Natural killer cell (primary cell): ENCODE measurements at regions not wholly inside any gene's neighbourhood (a gene's known extent, or its start where the extent isn't known, plus 50 kb on each side); places are given as distances from the start of the nearest gene placed in this dataset.

ENCODE experiments used
- ATAC-seq, 3 donors: fragments of 150-1000 bp in 2 of 3; fragments of 200-7000 bp in 1 of 3; cut with Tn5 transposase; 1 replicate in 1 of 3; 2 replicates in 2 of 3; pipeline ENCODE4 v1.10.0; 2021; ENCODE audit warnings: mild to moderate bottlenecking in 2 of 3, moderate library complexity in 2 of 3
- DNase-seq, 2 donors: peaks; one replicate each; pipeline versions ENCODE4 v3.0.0 to v3.0.0-alpha.2; 2013 to 2021; ENCODE audit warnings: mixed read lengths in 1 of 2
- H3K27ac ChIP-seq: one replicate; pipeline ENCODE4 v1.5.1; 2013; ENCODE audit warnings: mild to moderate bottlenecking, low read length
- H3K27me3 ChIP-seq: one replicate; pipeline ENCODE4 v1.6.1; 2013; ENCODE audit warnings: low read length; ENCODE audit not compliant: control insufficient read depth, insufficient read depth
- H3K36me3 ChIP-seq: one replicate; pipeline ENCODE4 v1.6.1; 2013; ENCODE audit warnings: low read length; ENCODE audit not compliant: control insufficient read depth, insufficient read depth
- H3K4me1 ChIP-seq: one replicate; pipeline ENCODE4 v1.6.1; 2013; ENCODE audit warnings: low read length; ENCODE audit not compliant: control insufficient read depth, insufficient read depth
- H3K4me3 ChIP-seq: one replicate; pipeline ENCODE4 v1.5.1; 2013; ENCODE audit warnings: low read length
- H3K9me3 ChIP-seq: one replicate; pipeline ENCODE4 v1.6.1; 2013; ENCODE audit warnings: low read length; ENCODE audit not compliant: control insufficient read depth, insufficient read depth
- H3K27ac Mint-ChIP-seq, 2 donors: one replicate each; pipeline ENCODE4 v1.8.0; 2022; ENCODE audit warnings: mild to moderate bottlenecking in 2 of 2, mixed read lengths in 2 of 2, moderate library complexity in 1 of 2
- H3K27me3 Mint-ChIP-seq, 2 donors: one replicate each; pipeline ENCODE4 v1.8.0; 2022; ENCODE audit warnings: low read depth in 2 of 2, mixed read lengths in 2 of 2
- H3K36me3 Mint-ChIP-seq: one replicate; pipeline ENCODE4 v1.8.0; 2022; ENCODE audit warnings: mixed read lengths
- H3K4me1 Mint-ChIP-seq, 2 donors: one replicate each; pipeline ENCODE4 v1.8.0; 2022; ENCODE audit warnings: mixed read lengths in 2 of 2
- H3K4me3 Mint-ChIP-seq: one replicate; pipeline ENCODE4 v1.8.0; 2022; ENCODE audit warnings: mild to moderate bottlenecking, moderate library complexity, mixed read lengths
- H3K9me3 Mint-ChIP-seq, 2 donors: one replicate each; pipeline ENCODE4 v1.8.0; 2022; ENCODE audit warnings: mixed read lengths in 2 of 2
- WGBS: methylation state at CpG from one replicate; pipeline ENCODE4 v1.1.7; 2013; ENCODE audit warnings: missing lambda C conversion rate; ENCODE audit not compliant: insufficient coverage; 5-methylcytosine and 5-hydroxymethylcytosine counted together
- intact Hi-C: fragments of 100-400 bp; cut with micrococcal nuclease; formaldehyde crosslinking; loops from one replicate; pipeline ENCODE4 v1.14.2; 2022
- TF ChIP-seq, protein P1 (sequence below): fragments of 200-600 bp; IDR thresholded peaks from one replicate; pipeline ENCODE4 v1.8.0; 2022; ENCODE audit warnings: antibody characterized with exemption

DNA sequence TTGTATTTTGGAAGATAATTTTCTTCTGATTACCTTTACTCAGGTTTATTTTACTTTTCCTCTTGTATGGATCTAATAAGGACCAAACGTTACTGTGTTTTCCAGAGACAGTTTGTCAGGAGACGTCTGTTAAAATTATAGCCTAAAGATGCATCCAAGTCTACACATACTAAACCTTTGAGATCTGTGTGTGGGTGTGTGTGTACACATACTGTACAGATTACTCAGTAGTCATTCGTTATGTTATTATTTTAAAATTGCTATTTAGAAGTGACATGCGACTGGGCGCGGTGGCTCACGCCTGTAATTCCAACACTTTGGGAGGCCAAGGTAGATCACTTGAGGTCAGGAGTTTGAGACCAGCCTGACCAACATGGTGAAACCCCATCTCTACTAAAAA lies 51.6 kb upstream of the CNTLN start:
- intact Hi-C loops = no loop called here
- no peaks in the 10 kb centered on the region for H3K9me3 Mint-ChIP-seq
- no peak for DNase-seq
- no peaks in the 10 kb centered on the region for H3K4me1 Mint-ChIP-seq
- H3K4me3 Mint-ChIP-seq = no peak overlapping the region
- no peaks in the 10 kb centered on the region for H3K36me3 Mint-ChIP-seq
- Histone ChIP-seq H3K27ac (no peak overlapping the region), H3K9me3 (no peaks in the 10 kb centered on the region), H3K36me3 (no peaks in the 10 kb centered on the region), H3K4me3 (no peak overlapping the region), H3K27me3 (no peaks in the 10 kb centered on the region), H3K4me1 (no peaks in the 10 kb centered on the region)
- ATAC-seq = no peak
- TF ChIP-seq, protein P1, sequence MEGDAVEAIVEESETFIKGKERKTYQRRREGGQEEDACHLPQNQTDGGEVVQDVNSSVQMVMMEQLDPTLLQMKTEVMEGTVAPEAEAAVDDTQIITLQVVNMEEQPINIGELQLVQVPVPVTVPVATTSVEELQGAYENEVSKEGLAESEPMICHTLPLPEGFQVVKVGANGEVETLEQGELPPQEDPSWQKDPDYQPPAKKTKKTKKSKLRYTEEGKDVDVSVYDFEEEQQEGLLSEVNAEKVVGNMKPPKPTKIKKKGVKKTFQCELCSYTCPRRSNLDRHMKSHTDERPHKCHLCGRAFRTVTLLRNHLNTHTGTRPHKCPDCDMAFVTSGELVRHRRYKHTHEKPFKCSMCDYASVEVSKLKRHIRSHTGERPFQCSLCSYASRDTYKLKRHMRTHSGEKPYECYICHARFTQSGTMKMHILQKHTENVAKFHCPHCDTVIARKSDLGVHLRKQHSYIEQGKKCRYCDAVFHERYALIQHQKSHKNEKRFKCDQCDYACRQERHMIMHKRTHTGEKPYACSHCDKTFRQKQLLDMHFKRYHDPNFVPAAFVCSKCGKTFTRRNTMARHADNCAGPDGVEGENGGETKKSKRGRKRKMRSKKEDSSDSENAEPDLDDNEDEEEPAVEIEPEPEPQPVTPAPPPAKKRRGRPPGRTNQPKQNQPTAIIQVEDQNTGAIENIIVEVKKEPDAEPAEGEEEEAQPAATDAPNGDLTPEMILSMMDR = no peak
- WGBS = 96% methylated on average over 5 of the region's 7 CpGs
- no peak overlapping the region for H3K27ac Mint-ChIP-seq
- H3K27me3 Mint-ChIP-seq = no peaks in the 10 kb centered on the region

DNA sequence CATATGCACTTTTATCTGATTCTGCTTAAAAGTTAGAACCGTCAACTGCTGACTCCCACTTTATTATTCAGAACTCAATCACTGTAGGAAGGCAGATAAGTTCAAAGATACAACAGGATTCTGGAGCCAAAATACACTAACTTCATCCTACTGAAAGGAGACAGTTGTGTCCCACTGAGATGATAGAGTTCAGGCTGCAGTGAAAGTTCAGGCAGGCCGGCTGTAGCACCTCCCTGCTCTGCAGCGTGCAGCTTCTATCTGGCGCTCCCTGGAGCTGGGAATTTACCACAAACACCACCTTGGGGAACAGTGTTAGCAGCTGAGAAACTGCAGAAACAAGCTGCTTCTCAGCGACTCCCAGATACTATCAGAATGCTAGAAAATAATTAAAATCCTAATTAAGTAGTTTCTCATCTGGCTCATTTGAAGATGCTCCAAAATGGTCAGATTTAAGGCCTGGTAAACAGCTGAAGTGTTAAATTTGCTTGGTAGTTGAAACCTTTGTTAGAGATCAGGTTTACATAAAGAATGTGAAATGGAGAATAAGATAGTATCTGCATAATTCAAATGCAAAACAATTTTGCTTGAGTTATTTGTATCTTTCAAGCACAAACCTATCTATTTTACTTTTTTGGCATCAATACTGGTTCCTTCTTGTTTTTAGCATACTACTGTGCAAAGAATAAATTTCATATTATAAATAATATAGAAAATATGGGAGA lies 52.3 kb upstream of the CNTLN start:
- no peak for ATAC-seq
- H3K27ac ChIP-seq = no peak overlapping the region
- no peak overlapping the region for H3K4me3 Mint-ChIP-seq
- H3K4me1 ChIP-seq = no peaks in the 10 kb centered on the region
- intact Hi-C loops = no loop called here
- no peaks in the 10 kb centered on the region for H3K27me3 ChIP-seq
- H3K27ac Mint-ChIP-seq = no peak overlapping the region
- H3K36me3 Mint-ChIP-seq = no peaks in the 10 kb centered on the region
- TF ChIP-seq, protein P1 = no peak
- H3K9me3 Mint-ChIP-seq = no peaks in the 10 kb centered on the region
- no peaks in the 10 kb centered on the region for H3K9me3 ChIP-seq
- H3K36me3 ChIP-seq = no peaks in the 10 kb centered on the region
- H3K27me3 Mint-ChIP-seq = no peaks in the 10 kb centered on the region
- no peaks in the 10 kb centered on the region for H3K4me1 Mint-ChIP-seq
- DNase-seq = no peak
- H3K4me3 ChIP-seq = no peak overlapping the region
- WGBS = 74% methylated on average over 5 of the region's 5 CpGs

DNA sequence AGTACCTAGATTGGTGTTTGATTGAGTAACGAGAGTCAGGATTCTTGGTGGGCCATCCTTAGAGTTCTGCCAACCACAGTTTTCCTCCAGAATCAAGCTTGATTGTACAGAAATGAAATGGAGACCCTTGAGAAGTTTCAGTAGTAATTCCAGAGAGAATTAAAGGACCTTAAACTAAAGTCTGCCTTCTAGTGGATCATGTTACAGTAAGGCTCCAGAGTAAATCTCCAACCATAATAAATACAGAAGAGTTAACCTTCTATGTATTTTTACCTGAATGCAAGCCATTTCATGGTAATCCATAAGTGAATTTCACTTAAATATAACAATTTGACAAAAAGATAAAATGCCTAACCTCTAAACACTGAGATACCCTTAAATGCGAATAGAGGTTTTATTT lies 53.0 kb upstream of the CNTLN start:
- Mint-ChIP-seq H3K9me3 (no peaks in the 10 kb centered on the region), H3K27me3 (no peaks in the 10 kb centered on the region), H3K4me1 (no peaks in the 10 kb centered on the region), H3K36me3 (no peaks in the 10 kb centered on the region), H3K27ac (no peak overlapping the region), H3K4me3 (no peak overlapping the region)
- Histone ChIP-seq H3K27ac (no peak overlapping the region), H3K36me3 (no peaks in the 10 kb centered on the region), H3K4me3 (no peak overlapping the region), H3K27me3 (no peaks in the 10 kb centered on the region), H3K9me3 (no peaks in the 10 kb centered on the region), H3K4me1 (no peaks in the 10 kb centered on the region)
- TF ChIP-seq, protein P1 = no peak
- intact Hi-C loops = no loop called here
- WGBS = 71% methylated on average over 1 of the region's 2 CpGs
- ATAC-seq (no peak), DNase-seq (no peak)

DNA sequence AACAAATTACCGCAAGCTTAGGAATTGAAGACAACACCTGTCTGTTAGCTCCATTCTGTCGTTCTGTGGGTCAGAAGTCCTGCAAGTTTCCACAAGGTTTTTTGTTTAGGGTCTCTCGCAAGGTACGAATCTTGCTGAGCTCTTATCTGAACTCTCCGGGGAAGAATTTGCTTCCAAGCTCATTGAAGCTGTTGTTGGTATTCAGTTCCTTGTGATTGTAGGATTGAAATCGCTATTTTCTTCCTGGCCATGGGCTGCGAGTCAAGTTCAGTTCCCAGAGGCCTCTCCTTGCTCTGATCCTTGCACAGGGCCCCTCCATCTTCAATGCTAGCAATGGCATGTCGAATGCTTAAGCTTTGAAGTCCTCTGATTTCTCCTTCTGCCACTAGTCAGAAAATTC lies 53.5 kb upstream of the CNTLN start:
- no peaks in the 10 kb centered on the region for H3K36me3 Mint-ChIP-seq
- intact Hi-C loops = no loop called here

More for the DNA sequence above, 53.5 kb upstream of the CNTLN start:
- H3K4me1 ChIP-seq = no peaks in the 10 kb centered on the region
- Mint-ChIP-seq H3K9me3 (no peaks in the 10 kb centered on the region), H3K4me1 (no peaks in the 10 kb centered on the region), H3K4me3 (no peak overlapping the region), H3K27me3 (no peaks in the 10 kb centered on the region), H3K27ac (no peak overlapping the region)
- no peak overlapping the region for H3K27ac ChIP-seq
- no peaks in the 10 kb centered on the region for H3K9me3 ChIP-seq
- H3K4me3 ChIP-seq = no peak overlapping the region
- no peaks in the 10 kb centered on the region for H3K36me3 ChIP-seq
- DNase-seq (no peak), ATAC-seq (no peak)
- TF ChIP-seq, protein P1 = no peak
- no peaks in the 10 kb centered on the region for H3K27me3 ChIP-seq
- WGBS = 91% methylated on average over 8 of the region's 8 CpGs
